Ascending aorta (tissue), 2 donors: ENCODE measurements at regions not wholly inside any gene's neighbourhood (a gene's known extent, or its start where the extent isn't known, plus 50 kb on each side); places are given as distances from the start of the nearest gene placed in this dataset.

Source experiments
- DNase-seq, 2 donors: peaks; one replicate each; pipeline ENCODE4 v3.0.0-alpha.2; 2019; ENCODE audit warnings: low spot score in 2 of 2
- H3K27ac ChIP-seq, 2 donors: fragments of 200-600 bp; sonication (generic); one replicate each; pipeline ENCODE4 v1.5.1; 2016 to 2017; ENCODE audit warnings: mild to moderate bottlenecking in 1 of 2
- H3K27me3 ChIP-seq: fragments of 200-600 bp; sonication (generic); one replicate; pipeline ENCODE4 v1.5.1; 2017
- H3K36me3 ChIP-seq, 2 donors: fragments of 200-600 bp; sonication (generic); one replicate each; pipeline ENCODE4 v1.5.1; 2016
- H3K4me1 ChIP-seq, 2 donors: fragments of 200-600 bp; sonication (generic); one replicate each; pipeline ENCODE4 v1.5.1; 2016 to 2017; ENCODE audit warnings: mild to moderate bottlenecking in 1 of 2
- H3K4me3 ChIP-seq, 2 donors: fragments of 200-600 bp; sonication (generic); one replicate each; pipeline ENCODE4 v1.5.1; 2016 to 2017; ENCODE audit warnings: mild to moderate bottlenecking in 1 of 2
- H3K9me3 ChIP-seq, 2 donors: fragments of 200-600 bp; sonication (generic); one replicate each; pipeline ENCODE4 v1.5.1; 2016
- intact Hi-C: fragments of 100-400 bp; cut with DNase I; formaldehyde crosslinking; loops from one replicate; pipeline ENCODE4 v1.15.1; 2023
- TF ChIP-seq, protein P1 (sequence below), 3 experiments: fragments of 200-600 bp in 2 of 3; fragments of 450-650 bp in 1 of 3; sonication (generic) in 2 of 3; IDR thresholded peaks; one replicate each; pipeline ENCODE4 v1.5.1; 2016 to 2019; ENCODE audit warnings: antibody characterized with exemption in 3 of 3, mild to moderate bottlenecking in 1 of 3, moderate library complexity in 1 of 3

DNA sequence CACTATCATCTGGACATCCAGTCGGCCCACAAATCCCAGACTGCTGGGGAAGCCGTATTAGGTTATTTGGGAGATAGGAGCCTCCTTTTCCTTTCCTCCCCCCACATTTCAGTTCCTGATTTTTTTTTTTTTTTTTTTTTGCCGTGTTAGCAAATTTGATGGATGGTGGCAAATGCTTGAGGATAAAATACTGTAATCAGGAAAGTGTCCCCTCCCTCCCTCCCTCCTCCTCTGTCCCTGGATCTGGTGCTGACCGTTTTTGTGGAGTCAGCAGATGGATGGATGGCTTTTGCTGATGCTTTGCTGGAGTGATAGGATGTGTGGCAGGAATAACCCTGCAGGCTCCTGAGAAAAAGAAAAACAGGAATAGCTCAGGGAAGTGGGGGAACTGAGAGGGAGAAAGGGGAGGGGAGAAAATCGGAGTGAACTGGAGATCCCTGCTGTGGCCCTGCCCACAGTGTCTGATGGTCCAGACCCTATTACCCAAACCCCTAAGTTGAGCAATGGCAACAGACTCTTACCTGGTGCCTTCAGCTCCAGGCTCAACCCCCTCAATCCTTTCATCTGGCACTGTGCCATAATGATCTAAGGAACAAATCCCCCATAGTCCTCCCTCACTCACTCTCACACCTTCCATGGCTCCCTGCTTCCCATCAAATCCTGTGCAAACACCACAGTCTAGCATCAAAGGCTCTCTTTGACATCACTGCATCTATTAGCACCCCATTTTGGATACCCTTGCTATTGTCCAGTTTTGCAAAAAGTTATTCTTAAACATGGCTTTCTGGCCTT, 277.3 kb upstream of the CHD6 start:
- Histone ChIP-seq H3K27me3 (no peaks in the 10 kb centered on the region), H3K4me3 (no peak overlapping the region), H3K36me3 (no peaks in the 10 kb centered on the region), H3K27ac (no peak overlapping the region), H3K4me1 (no peaks in the 10 kb centered on the region), H3K9me3 (no peaks in the 10 kb centered on the region)
- intact Hi-C loops = no loop called here
- TF ChIP-seq, protein P1, sequence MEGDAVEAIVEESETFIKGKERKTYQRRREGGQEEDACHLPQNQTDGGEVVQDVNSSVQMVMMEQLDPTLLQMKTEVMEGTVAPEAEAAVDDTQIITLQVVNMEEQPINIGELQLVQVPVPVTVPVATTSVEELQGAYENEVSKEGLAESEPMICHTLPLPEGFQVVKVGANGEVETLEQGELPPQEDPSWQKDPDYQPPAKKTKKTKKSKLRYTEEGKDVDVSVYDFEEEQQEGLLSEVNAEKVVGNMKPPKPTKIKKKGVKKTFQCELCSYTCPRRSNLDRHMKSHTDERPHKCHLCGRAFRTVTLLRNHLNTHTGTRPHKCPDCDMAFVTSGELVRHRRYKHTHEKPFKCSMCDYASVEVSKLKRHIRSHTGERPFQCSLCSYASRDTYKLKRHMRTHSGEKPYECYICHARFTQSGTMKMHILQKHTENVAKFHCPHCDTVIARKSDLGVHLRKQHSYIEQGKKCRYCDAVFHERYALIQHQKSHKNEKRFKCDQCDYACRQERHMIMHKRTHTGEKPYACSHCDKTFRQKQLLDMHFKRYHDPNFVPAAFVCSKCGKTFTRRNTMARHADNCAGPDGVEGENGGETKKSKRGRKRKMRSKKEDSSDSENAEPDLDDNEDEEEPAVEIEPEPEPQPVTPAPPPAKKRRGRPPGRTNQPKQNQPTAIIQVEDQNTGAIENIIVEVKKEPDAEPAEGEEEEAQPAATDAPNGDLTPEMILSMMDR (IDR thresholded peaks at IDR 0.05) = no peak
- DNase-seq = no peak

DNA sequence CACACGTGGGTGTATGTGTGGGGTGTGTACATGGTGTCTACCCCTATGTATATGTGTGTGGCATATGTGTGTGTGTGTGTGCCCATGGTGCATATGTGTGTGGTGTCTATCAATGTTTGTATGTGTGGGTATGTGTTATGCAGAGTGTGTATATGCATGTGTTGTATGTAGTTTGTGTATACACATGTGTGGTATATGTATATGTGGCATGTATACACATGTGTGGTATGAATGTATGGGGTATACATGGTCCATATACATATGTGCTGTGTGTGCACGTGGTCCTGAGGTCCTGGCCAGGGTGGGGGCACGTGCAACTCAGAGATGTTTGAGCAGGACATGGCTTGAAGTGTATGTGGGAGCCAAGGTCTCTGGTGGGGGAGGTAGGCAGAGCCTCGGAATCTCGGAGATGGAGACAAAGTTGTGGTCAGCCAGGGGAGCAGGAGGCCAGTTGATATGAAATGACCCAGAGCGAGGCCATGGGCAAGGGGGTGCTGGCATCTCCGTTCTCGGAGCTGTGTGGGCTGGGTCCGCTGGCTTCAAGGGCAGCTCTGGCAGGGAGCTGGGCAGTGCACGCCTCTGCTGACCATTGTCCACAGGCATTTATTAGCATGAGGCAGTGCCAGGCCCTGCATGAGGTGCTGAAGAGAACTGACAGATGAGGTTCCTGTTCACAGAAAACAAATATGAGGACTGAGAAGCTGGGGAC, 276.2 kb upstream of the CHD6 start:
- no peak overlapping the region for H3K4me3 ChIP-seq
- no peaks in the 10 kb centered on the region for H3K4me1 ChIP-seq
- H3K36me3 ChIP-seq = no peaks in the 10 kb centered on the region
- intact Hi-C loops = no loop called here
- H3K27me3 ChIP-seq = no peaks in the 10 kb centered on the region
- TF ChIP-seq, protein P1 (IDR thresholded peaks at IDR 0.05) = no peak
- DNase-seq = no peak
- no peaks in the 10 kb centered on the region for H3K9me3 ChIP-seq
- H3K27ac ChIP-seq = no peak overlapping the region

DNA sequence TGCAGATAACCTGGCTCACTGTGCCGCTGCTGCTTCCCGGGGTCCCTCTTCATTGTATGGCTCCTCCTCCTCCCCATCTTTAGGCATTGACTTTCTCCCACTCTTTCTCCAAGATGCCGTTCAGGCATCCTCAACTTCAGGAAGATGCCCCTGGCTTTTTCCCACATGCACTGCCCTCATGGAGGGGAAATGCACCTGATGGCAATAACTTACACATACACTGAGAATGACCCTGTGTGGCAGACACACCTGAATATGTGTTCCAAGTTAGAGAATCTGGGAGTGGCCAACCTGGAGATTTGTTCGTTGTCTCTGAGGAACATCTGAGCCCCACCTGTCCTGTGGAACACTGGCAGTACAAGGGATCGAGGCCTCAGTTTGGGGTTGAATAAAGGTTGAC, 273.9 kb upstream of the CHD6 start:
- TF ChIP-seq, protein P1 (IDR thresholded peaks at IDR 0.05) = no peak
- DNase-seq = no peak
- no peaks in the 10 kb centered on the region for H3K27me3 ChIP-seq
- H3K27ac ChIP-seq = no peak overlapping the region
- no peaks in the 10 kb centered on the region for H3K9me3 ChIP-seq
- no peaks in the 10 kb centered on the region for H3K36me3 ChIP-seq
- H3K4me1 ChIP-seq = no peaks in the 10 kb centered on the region
- H3K4me3 ChIP-seq = no peak overlapping the region
- intact Hi-C loops = no loop called here

DNA sequence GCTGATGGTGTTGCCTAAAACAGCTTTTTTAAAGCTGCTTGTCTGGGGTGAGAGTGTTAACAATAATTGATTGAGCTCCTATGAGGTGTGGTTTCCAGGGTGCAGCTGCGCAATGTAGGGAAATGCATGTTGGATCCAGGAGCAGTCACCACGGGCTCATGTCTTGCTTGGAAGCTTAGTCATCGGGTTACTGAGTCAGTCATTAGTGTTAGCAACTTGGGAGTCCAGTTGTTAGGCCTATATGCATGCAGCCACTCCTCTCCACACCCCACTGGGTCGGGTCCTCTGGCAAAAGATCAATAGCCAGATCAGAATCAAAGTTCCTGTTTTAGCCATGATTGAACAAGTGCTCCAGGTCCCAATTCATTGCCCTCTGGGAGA, 271.7 kb upstream of the CHD6 start:
- H3K4me3 ChIP-seq = no peak overlapping the region
- no peaks in the 10 kb centered on the region for H3K27me3 ChIP-seq
- intact Hi-C loops = no loop called here
- no peak for DNase-seq
- H3K9me3 ChIP-seq = no peaks in the 10 kb centered on the region
- H3K36me3 ChIP-seq = no peaks in the 10 kb centered on the region
- H3K4me1 ChIP-seq = no peaks in the 10 kb centered on the region
- H3K27ac ChIP-seq = no peak overlapping the region
- TF ChIP-seq, protein P1 (IDR thresholded peaks at IDR 0.05) = no peak

DNA sequence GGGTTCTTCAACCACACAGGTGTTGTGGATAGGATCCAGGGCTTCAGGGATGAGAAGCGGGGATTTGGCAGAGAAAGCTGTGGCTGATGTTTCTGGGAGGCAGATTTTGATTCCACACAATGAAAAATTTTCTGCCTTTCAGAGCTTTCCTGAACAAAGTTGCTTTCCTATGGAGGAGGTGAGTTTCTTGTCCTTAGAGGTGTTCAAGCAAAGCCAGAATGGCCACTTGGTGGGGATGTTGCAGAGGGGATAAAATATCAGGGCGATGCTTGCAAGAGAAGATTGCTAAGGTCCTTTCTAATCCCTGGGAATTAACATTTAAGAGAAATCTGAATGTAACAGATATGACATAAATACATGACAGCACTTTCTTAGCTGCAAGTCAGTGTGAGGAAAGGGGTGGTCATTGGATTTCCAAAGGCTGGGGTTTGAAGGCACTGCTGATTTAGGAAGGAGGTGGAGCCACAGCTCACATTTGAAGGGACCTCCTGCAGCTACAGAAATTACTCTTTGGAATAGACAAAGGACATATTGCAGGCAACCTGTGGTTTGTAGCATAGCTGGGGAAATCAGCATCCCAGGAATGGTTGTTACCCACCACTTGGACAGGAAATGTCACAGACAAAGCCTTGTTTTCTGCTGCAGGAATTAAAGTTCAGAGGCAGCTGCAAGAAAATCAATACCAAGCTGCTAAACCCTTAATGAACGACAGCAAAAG, 271.1 kb upstream of the CHD6 start:
- Histone ChIP-seq H3K9me3 (no peaks in the 10 kb centered on the region), H3K36me3 (no peaks in the 10 kb centered on the region), H3K4me1 (no peaks in the 10 kb centered on the region), H3K27me3 (no peaks in the 10 kb centered on the region), H3K4me3 (no peak overlapping the region), H3K27ac (no peak overlapping the region)
- DNase-seq = no peak
- intact Hi-C loops = no loop called here
- TF ChIP-seq, protein P1 (IDR thresholded peaks at IDR 0.05) = no peak
